NCI-H1092 (cell line): ENCODE measurements at regions not wholly inside any gene's neighbourhood (a gene's known extent, or its start where the extent isn't known, plus 50 kb on each side); places are given as distances from the start of the nearest gene placed in this dataset.

Experiments
- DNase-seq: peaks from one replicate; lab custom pipeline; 2025; lab: John Stamatoyannopoulos, UW

- DNase-seq, result no peak
These were observed 234.9 kb downstream of the OPA1 start for GRCh38 chr3:193827871-193828270.

GRCh38 chr3:193828477-193828876 is 235.5 kb downstream of the OPA1 start:
- no peak for DNase-seq

- DNase-seq, result no peak
These were observed 236.8 kb downstream of the OPA1 start for GRCh38 chr3:193829781-193830180.

- DNase-seq, result no peak
These were observed 237.8 kb downstream of the OPA1 start for GRCh38 chr3:193830791-193831191.

GRCh38 chr3:193831495-193832455 is 238.8 kb downstream of the OPA1 start:
- DNase-seq, result peak; percentile 72

GRCh38 chr3:193832833-193833413 is 239.9 kb downstream of the OPA1 start:
- no peak for DNase-seq

GRCh38 chr3:193833592-193833991 is 240.6 kb downstream of the OPA1 start:
- no peak for DNase-seq

GRCh38 chr3:193835414-193835813 is 242.4 kb downstream of the OPA1 start:
- DNase-seq, result no peak

- no peak for DNase-seq
These were observed 243.5 kb downstream of the OPA1 start for GRCh38 chr3:193836511-193836910.

- DNase-seq, result no peak
These were observed 243.9 kb downstream of the OPA1 start for GRCh38 chr3:193836918-193837317.

- no peak for DNase-seq
These were observed 244.4 kb downstream of the OPA1 start for GRCh38 chr3:193837347-193837827.

GRCh38 chr3:193840111-193840641 is 247.2 kb downstream of the OPA1 start:
- DNase-seq, result no peak

- DNase-seq, result no peak
These were observed 248.6 kb downstream of the OPA1 start for GRCh38 chr3:193841581-193841980.

- DNase-seq, result no peak
These were observed 249.2 kb downstream of the OPA1 start for GRCh38 chr3:193842029-193842798.

GRCh38 chr3:193842832-193843473 is 249.9 kb downstream of the OPA1 start:
- DNase-seq, result no peak

- DNase-seq, result no peak
These were observed 250.7 kb downstream of the OPA1 start for GRCh38 chr3:193843474-193844301.

GRCh38 chr3:193844472-193844871 is 251.5 kb downstream of the OPA1 start:
- no peak for DNase-seq

GRCh38 chr3:193845144-193845543 is 252.1 kb downstream of the OPA1 start:
- DNase-seq, result no peak

GRCh38 chr3:193846569-193846968 is 253.6 kb downstream of the OPA1 start:
- no peak for DNase-seq

GRCh38 chr3:193847402-193847801 is 254.4 kb downstream of the OPA1 start:
- no peak for DNase-seq

- no peak for DNase-seq
These were observed 255.5 kb downstream of the OPA1 start for GRCh38 chr3:193848547-193848946.
